HEK293T (cell line): ENCODE measurements at regions not wholly inside any gene's neighbourhood (a gene's known extent, or its start where the extent isn't known, plus 50 kb on each side); places are given as distances from the start of the nearest gene placed in this dataset.

Experiments used
- ARNT ChIP-seq: fragments of 450-650 bp; IDR thresholded peaks from 2 replicates; pipeline ENCODE4 v1.6.1; 2017; ENCODE audit warnings: mild to moderate bottlenecking
- BHLHE40 ChIP-seq: fragments of 450-650 bp; IDR thresholded peaks from 2 replicates; pipeline ENCODE4 v1.6.1; 2016; ENCODE audit warnings: mild to moderate bottlenecking, moderate library complexity, borderline replicate concordance
- FOXA1 ChIP-seq: fragments of 450-650 bp; IDR thresholded peaks from 2 replicates; pipeline ENCODE4 v1.6.1; 2016; ENCODE audit warnings: mild to moderate bottlenecking
- FOXK2 ChIP-seq: fragments of 450-650 bp; IDR thresholded peaks from 2 replicates; pipeline ENCODE4 v1.6.1; 2016; ENCODE audit warnings: mild to moderate bottlenecking
- FOXM1 ChIP-seq: fragments of 450-650 bp; IDR thresholded peaks from 2 replicates; pipeline ENCODE4 v1.6.1; 2017; ENCODE audit warnings: mild to moderate bottlenecking, borderline replicate concordance
- HDGF ChIP-seq: fragments of 450-650 bp; IDR thresholded peaks from 2 replicates; pipeline ENCODE4 v1.6.1; 2017; ENCODE audit warnings: antibody characterized with exemption, borderline replicate concordance
- LEF1 ChIP-seq: fragments of 450-650 bp; IDR thresholded peaks from 2 replicates; pipeline ENCODE4 v1.6.1; 2017; ENCODE audit warnings: mild to moderate bottlenecking, borderline replicate concordance
- NFRKB ChIP-seq: fragments of 450-650 bp; IDR thresholded peaks from 2 replicates; pipeline ENCODE4 v1.6.1; 2016; ENCODE audit warnings: mild to moderate bottlenecking, moderate library complexity
- SP1 ChIP-seq: fragments of 450-650 bp; IDR thresholded peaks from 2 replicates; pipeline ENCODE4 v1.6.1; 2017
- TARDBP ChIP-seq: fragments of 450-650 bp; IDR thresholded peaks from 2 replicates; pipeline ENCODE4 v1.6.1; 2016
- TF ChIP-seq, protein P1 (sequence below): fragments of 450-650 bp; IDR thresholded peaks from 2 replicates; pipeline ENCODE4 v1.6.1; 2016

DNA sequence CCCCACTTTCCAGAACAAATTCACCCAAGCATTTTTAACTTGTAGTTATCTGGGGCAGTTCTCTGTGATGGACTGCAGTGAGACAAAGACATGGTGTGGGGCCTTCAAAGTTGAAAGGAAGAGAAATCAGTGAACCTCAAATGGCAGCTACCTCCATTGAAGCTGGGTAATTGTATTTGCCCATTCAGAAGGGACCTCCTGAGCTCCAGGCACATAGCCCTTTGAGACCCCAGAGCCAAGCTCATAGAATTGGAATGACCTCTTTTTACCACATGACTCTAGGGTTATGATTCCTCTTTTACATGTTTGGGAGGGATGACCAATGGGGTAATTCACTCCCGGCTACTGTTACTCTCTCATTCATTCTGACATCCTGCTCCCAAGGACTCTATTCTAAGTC is 368.4 kb upstream of the ITGA1 start:
- no peak for TF ChIP-seq SP1
- TF ChIP-seq ARNT: no peak
- TF ChIP-seq FOXK2: no peak
- no peak for TF ChIP-seq FOXM1
- no peak for TF ChIP-seq NFRKB
- TF ChIP-seq, protein P1, sequence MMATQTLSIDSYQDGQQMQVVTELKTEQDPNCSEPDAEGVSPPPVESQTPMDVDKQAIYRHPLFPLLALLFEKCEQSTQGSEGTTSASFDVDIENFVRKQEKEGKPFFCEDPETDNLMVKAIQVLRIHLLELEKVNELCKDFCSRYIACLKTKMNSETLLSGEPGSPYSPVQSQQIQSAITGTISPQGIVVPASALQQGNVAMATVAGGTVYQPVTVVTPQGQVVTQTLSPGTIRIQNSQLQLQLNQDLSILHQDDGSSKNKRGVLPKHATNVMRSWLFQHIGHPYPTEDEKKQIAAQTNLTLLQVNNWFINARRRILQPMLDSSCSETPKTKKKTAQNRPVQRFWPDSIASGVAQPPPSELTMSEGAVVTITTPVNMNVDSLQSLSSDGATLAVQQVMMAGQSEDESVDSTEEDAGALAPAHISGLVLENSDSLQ: no peak
- no peak for TF ChIP-seq FOXA1
- TF ChIP-seq HDGF: no peak
- no peak for TF ChIP-seq BHLHE40
- TF ChIP-seq LEF1: no peak
- TF ChIP-seq TARDBP: no peak
